B cell (primary cell): ENCODE measurements at regions not wholly inside any gene's neighbourhood (a gene's known extent, or its start where the extent isn't known, plus 50 kb on each side); places are given as distances from the start of the nearest gene placed in this dataset.

ENCODE experiments used
- ATAC-seq: fragments of 200-7000 bp; cut with Tn5 transposase; one replicate; pipeline ENCODE4 v1.10.0; 2021; ENCODE audit warnings: low read depth, mild to moderate bottlenecking, moderate number of reproducible peaks, moderate library complexity
- CTCF ChIA-PET: fragments of 350-600 bp; sonication (Branson Sonifier 250); formaldehyde crosslinking; loops from one replicate; lab custom pipeline; 2021; ENCODE audit warnings: antibody characterized with exemption, inconsistent platforms; lab: Charles Lee
- POLR2A ChIA-PET: fragments of 350-600 bp; sonication (Branson Sonifier 250); formaldehyde crosslinking; loops from one replicate; lab custom pipeline; 2021; ENCODE audit warnings: antibody characterized with exemption; lab: Charles Lee
- DNase-seq: peaks from one replicate; pipeline ENCODE4 v3.0.0; 2013
- H2AFZ ChIP-seq: 2 replicates; pipeline ENCODE4 v1.6.1; 2012; ENCODE audit warnings: mild to moderate bottlenecking, low read depth, low read length; ENCODE audit not compliant: insufficient read depth, poor library complexity, severe bottlenecking
- H3K27ac ChIP-seq, 2 donors: 1 replicate in 1 of 2; 2 replicates in 1 of 2; pipeline ENCODE4 v1.5.1; 2012 to 2013; ENCODE audit warnings: low read length in 2 of 2, mild to moderate bottlenecking in 2 of 2, moderate library complexity in 1 of 2
- H3K27me3 ChIP-seq, 4 experiments: fragments of 200-600 bp in 1 of 4; sonication (generic) in 1 of 4; replicated peaks in 1 of 4; 1 replicate in 2 of 4; 2 replicates in 2 of 4; pipeline versions ENCODE4 v1.6.1 to v1.7.0; 2013 to 2016; ENCODE audit warnings: low read length in 3 of 4, mild to moderate bottlenecking in 2 of 4, mixed read lengths in 1 of 4, moderate library complexity in 1 of 4; ENCODE audit not compliant: insufficient read depth in 4 of 4, control insufficient read depth in 3 of 4; ENCODE audit errors: control extremely low read depth in 1 of 4
- H3K36me3 ChIP-seq, 2 experiments: replicated peaks in 1 of 2; 1 replicate in 1 of 2; 2 replicates in 1 of 2; pipeline versions ENCODE4 v1.6.1 to v1.7.1; 2013; ENCODE audit warnings: low read length in 1 of 2; ENCODE audit not compliant: insufficient read depth in 2 of 2, control insufficient read depth in 1 of 2; ENCODE audit errors: control extremely low read depth in 1 of 2, extremely low read depth in 1 of 2
- H3K4me1 ChIP-seq, 2 donors: fragments of 200-600 bp in 1 of 2; sonication (generic) in 1 of 2; 1 replicate in 1 of 2; 2 replicates in 1 of 2; pipeline versions ENCODE4 v1.5.1 to v1.6.1; 2013 to 2017; ENCODE audit warnings: low read length in 2 of 2; ENCODE audit not compliant: control insufficient read depth in 2 of 2, insufficient read depth in 2 of 2
- H3K4me2 ChIP-seq: replicated peaks from 2 replicates; pipeline ENCODE3; 2012; ENCODE audit warnings: mild to moderate bottlenecking, low read depth, low read length; ENCODE audit not compliant: poor library complexity, severe bottlenecking
- H3K4me3 ChIP-seq, 5 experiments: fragments of 200-600 bp in 1 of 5; sonication (generic) in 1 of 5; 1 replicate in 3 of 5; 2 replicates in 2 of 5; pipeline versions ENCODE4 v1.5.1 to v1.7.0; 2011 to 2016; ENCODE audit warnings: low read length in 4 of 5, mild to moderate bottlenecking in 4 of 5, low read depth in 2 of 5, control low read depth in 1 of 5, moderate library complexity in 1 of 5; ENCODE audit not compliant: insufficient read depth in 1 of 5; ENCODE audit errors: control extremely low read depth in 1 of 5, extremely low read depth in 1 of 5
- H3K79me2 ChIP-seq: fragments of 200-600 bp; sonication (generic); one replicate; pipeline ENCODE4 v1.6.0; 2016; ENCODE audit warnings: low read length; ENCODE audit not compliant: control insufficient read depth, insufficient read depth
- H3K9ac ChIP-seq: fragments of 200-600 bp; sonication (generic); 2 replicates; pipeline ENCODE4 v1.6.1; 2017; ENCODE audit warnings: mild to moderate bottlenecking, low read length, moderate library complexity
- H3K9me3 ChIP-seq, 3 donors: one replicate each; pipeline versions ENCODE4 v1.6.1 to v1.7.1; 2013; ENCODE audit warnings: low read length in 2 of 3; ENCODE audit not compliant: control insufficient read depth in 2 of 3, insufficient read depth in 1 of 3; ENCODE audit errors: control extremely low read depth in 1 of 3
- H4K20me1 ChIP-seq: 2 replicates; pipeline ENCODE4 v1.6.0; 2012; ENCODE audit warnings: mild to moderate bottlenecking, low read length; ENCODE audit not compliant: insufficient read depth, control insufficient read depth, poor library complexity, severe bottlenecking
- H3K27ac Mint-ChIP-seq: one replicate; pipeline ENCODE4 v1.8.0; 2021; ENCODE audit warnings: mixed read lengths
- H3K27me3 Mint-ChIP-seq: one replicate; pipeline ENCODE4 v1.8.0; 2021; ENCODE audit warnings: mixed read lengths
- H3K4me1 Mint-ChIP-seq: one replicate; pipeline ENCODE4 v1.8.0; 2021; ENCODE audit warnings: mixed read lengths
- H3K4me3 Mint-ChIP-seq: one replicate; pipeline ENCODE4 v1.8.0; 2021; ENCODE audit warnings: mixed read lengths
- H3K9me3 Mint-ChIP-seq: one replicate; pipeline ENCODE4 v1.8.0; 2022; ENCODE audit warnings: mixed read lengths; ENCODE audit not compliant: insufficient read depth
- CTCF ChIP-seq: fragments of 200-600 bp; IDR thresholded peaks from one replicate; pipeline ENCODE4 v1.8.0; 2022; ENCODE audit warnings: antibody characterized with exemption, mild to moderate bottlenecking
- EZH2 ChIP-seq: IDR thresholded peaks from 2 replicates; pipeline ENCODE4 v1.6.1; 2012; ENCODE audit warnings: borderline replicate concordance, low read depth, mild to moderate bottlenecking, moderate library complexity, low read length; ENCODE audit not compliant: insufficient read depth, poor library complexity, severe bottlenecking
- WGBS: methylation state at CpG from one replicate; pipeline ENCODE4 v1.1.5; 2013; ENCODE audit warnings: missing lambda C conversion rate; ENCODE audit not compliant: insufficient coverage; 5-methylcytosine and 5-hydroxymethylcytosine counted together
- intact Hi-C: fragments of 100-400 bp; cut with micrococcal nuclease; formaldehyde crosslinking; loops from one replicate; pipeline ENCODE4 v1.10.0; 2022

GRCh38 chr4:66266035-66266434, 595.7 kb upstream of the EPHA5 start:
- H3K9me3 ChIP-seq = peaks cover 0 to 12% (median 0%) of the 10 kb centered on the region in 3 donors
- no peak overlapping the region for H3K4me3 ChIP-seq
- H3K79me2 ChIP-seq = no peaks in the 10 kb centered on the region
- no peaks in the 10 kb centered on the region for H3K4me1 ChIP-seq
- DNase-seq (no peak), ATAC-seq (no peak)
- H2AFZ ChIP-seq = no peak overlapping the region
- H3K9ac ChIP-seq = no peak overlapping the region
- H3K4me2 ChIP-seq = no peak overlapping the region
- H3K27me3 ChIP-seq = no peaks in the 10 kb centered on the region
- H3K36me3 ChIP-seq = no peaks in the 10 kb centered on the region
- ChIA-PET CTCF (no interaction called here), POLR2A (no interaction called here)
- no peaks in the 10 kb centered on the region for H4K20me1 ChIP-seq
- intact Hi-C loops = no loop called here
- Mint-ChIP-seq H3K4me1 (no peaks in the 10 kb centered on the region), H3K27me3 (no peaks in the 10 kb centered on the region), H3K4me3 (no peak overlapping the region), H3K27ac (no peak overlapping the region), H3K9me3 (peaks cover 11% of the 10 kb centered on the region)
- 83% methylated on average over 5 of the region's 5 CpGs for WGBS
- no peak overlapping the region for H3K27ac ChIP-seq
- TF ChIP-seq CTCF = no peak
- TF ChIP-seq EZH2 = no peak

- no peak for TF ChIP-seq CTCF
- no peak for TF ChIP-seq EZH2
- H3K9me3 Mint-ChIP-seq = peaks cover 6% of the 10 kb centered on the region
- H3K4me2 ChIP-seq = no peak overlapping the region
- DNase-seq (no peak), ATAC-seq (no peak)
- POLR2A ChIA-PET = no interaction called here
- H3K4me3 Mint-ChIP-seq = no peak overlapping the region
- no peaks in the 10 kb centered on the region for H3K27me3 ChIP-seq
- H3K36me3 ChIP-seq = no peaks in the 10 kb centered on the region
- no peaks in the 10 kb centered on the region for H3K9me3 ChIP-seq
- no peaks in the 10 kb centered on the region for H4K20me1 ChIP-seq
- H3K79me2 ChIP-seq = no peaks in the 10 kb centered on the region
- H3K27me3 Mint-ChIP-seq = no peaks in the 10 kb centered on the region
- H3K4me1 ChIP-seq = no peaks in the 10 kb centered on the region
- H3K9ac ChIP-seq = no peak overlapping the region
- H2AFZ ChIP-seq = no peak overlapping the region
- H3K4me3 ChIP-seq = no peak overlapping the region
- intact Hi-C loops = no loop called here
- H3K27ac ChIP-seq = no peak overlapping the region
- no peaks in the 10 kb centered on the region for H3K4me1 Mint-ChIP-seq
- CTCF ChIA-PET = no interaction called here
- no CpG with 5 or more reads among the region's 1 CpG for WGBS
- H3K27ac Mint-ChIP-seq = no peak overlapping the region
Observed at GRCh38 chr4:66252291-66252690, 582.0 kb upstream of the EPHA5 start.
